ENCODE measurements at regions not wholly inside any gene's neighbourhood (a gene's known extent, or its start where the extent isn't known, plus 50 kb on each side); places are given as distances from the start of the nearest gene placed in this dataset.
"Not testable (repeated sequence)": the region's sequence is repeated elsewhere in the genome, so short reads cannot be mapped to it uniquely, and the experiment has no call there.

GRCh38 chr12:31221551-31221945, 104.4 kb downstream of the SINHCAF start:
- Histone ChIP-seq H3K36me3 (ENCODE audit: insufficient read depth, low read length) (no peaks in the 10 kb centered on the region), H3K9ac (ENCODE audit: insufficient read length) (no peak overlapping the region), H3K4me3 (no peak overlapping the region), H3K27ac (no peak overlapping the region), H3K9me3 (ENCODE audit: low read depth, low read length) (no peaks in the 10 kb centered on the region)
- TF ChIP-seq EZH2 (IDR thresholded peaks at IDR 0.05) (no peak), FOXP2 (optimal IDR thresholded peaks at IDR 0.05; ENCODE audit: control extremely low read depth, extremely low read length, insufficient read depth) (no peak), POLR2AphosphoS5 (IDR thresholded peaks at IDR 0.05; ENCODE audit: borderline replicate concordance, low read depth, low read length) (no peak)
- no peak for DNase-seq (ENCODE audit: low read depth, low spot score)

GRCh38 chr12:31222620-31223222, 103.2 kb downstream of the SINHCAF start:
- no peak for DNase-seq (ENCODE audit: low read depth, low spot score)
- Histone ChIP-seq H3K9ac (ENCODE audit: insufficient read length) (no peak overlapping the region), H3K9me3 (ENCODE audit: low read depth, low read length) (no peaks in the 10 kb centered on the region), H3K27ac (no peak overlapping the region), H3K36me3 (ENCODE audit: insufficient read depth, low read length) (no peaks in the 10 kb centered on the region), H3K4me3 (no peak overlapping the region)
- TF ChIP-seq EZH2 (IDR thresholded peaks at IDR 0.05): no peak
- TF ChIP-seq FOXP2 (optimal IDR thresholded peaks at IDR 0.05; ENCODE audit: control extremely low read depth, extremely low read length, insufficient read depth): no peak
- no peak for TF ChIP-seq POLR2AphosphoS5 (IDR thresholded peaks at IDR 0.05; ENCODE audit: borderline replicate concordance, low read depth, low read length)

DNA sequence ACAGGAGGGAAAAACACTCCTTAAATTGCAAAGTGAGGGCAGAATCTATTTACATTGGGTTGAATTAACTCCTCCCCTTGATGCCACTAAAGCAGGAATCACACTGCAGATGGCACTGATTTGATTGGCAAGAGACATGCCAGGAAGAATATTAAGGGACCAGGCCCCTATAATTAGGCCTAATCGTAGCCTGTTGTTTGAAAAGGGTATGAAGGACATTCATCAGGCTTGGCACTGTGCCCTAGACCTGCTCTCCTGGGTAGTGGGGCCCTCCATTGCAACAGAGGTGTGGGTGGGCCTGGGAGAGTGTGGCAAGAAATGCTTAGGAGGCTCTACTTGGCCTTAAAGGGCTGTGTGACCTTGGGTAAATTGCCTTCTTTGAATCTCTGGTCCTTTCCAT, 102.3 kb downstream of the SINHCAF start:
- not testable (repeated sequence) for DNase-seq (ENCODE audit: low read depth, low spot score); H3K36me3 ChIP-seq (ENCODE audit: insufficient read depth, low read length); H3K9ac ChIP-seq (ENCODE audit: insufficient read length); H3K27ac ChIP-seq; H3K4me3 ChIP-seq; H3K9me3 ChIP-seq (ENCODE audit: low read depth, low read length)

DNA sequence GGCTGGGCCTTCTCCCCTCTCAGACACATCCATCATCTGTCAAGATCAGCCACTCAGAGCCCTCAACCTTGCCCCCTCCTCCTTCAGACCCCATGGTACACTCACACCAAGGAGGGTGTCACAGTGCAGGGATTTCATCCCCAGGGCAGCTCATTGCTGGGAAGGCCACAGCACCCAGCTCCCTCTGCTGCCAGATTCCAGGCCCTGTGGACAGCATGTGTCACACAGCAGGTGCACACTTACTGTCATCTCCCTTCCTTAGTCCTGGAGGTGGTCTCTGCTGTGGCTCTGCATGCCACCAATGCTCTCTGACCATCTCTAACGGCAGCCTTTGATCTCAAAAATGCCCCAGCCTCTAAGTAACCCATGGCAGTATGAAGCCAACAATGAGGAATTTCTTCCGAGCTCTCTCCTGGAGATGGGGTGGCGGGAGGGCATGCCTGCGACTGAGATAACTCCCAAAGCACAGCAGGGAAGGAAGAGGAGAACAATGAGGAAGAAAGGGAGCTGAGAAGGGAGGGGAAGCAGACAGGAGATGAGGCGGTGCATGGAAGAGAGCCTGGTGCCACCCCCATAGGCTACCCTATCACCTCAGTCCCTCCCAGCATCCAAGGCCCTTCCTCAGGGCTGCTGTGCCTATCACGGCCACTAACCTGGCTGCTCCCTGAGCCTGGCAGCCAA, 101.0 kb downstream of the SINHCAF start:
- TF ChIP-seq POLR2AphosphoS5 (IDR thresholded peaks at IDR 0.05; ENCODE audit: borderline replicate concordance, low read depth, low read length) (no peak), EZH2 (IDR thresholded peaks at IDR 0.05) (no peak), FOXP2 (optimal IDR thresholded peaks at IDR 0.05; ENCODE audit: control extremely low read depth, extremely low read length, insufficient read depth) (no peak)
- Histone ChIP-seq H3K9me3 (ENCODE audit: low read depth, low read length) (no peaks in the 10 kb centered on the region), H3K27ac (no peak overlapping the region), H3K9ac (ENCODE audit: insufficient read length) (no peak overlapping the region), H3K4me3 (no peak overlapping the region), H3K36me3 (ENCODE audit: insufficient read depth, low read length) (no peaks in the 10 kb centered on the region)
- DNase-seq (ENCODE audit: low read depth, low spot score): no peak

GRCh38 chr12:31225656-31226535, 100.1 kb downstream of the SINHCAF start:
- no peak for DNase-seq (ENCODE audit: low read depth, low spot score)
- no peak overlapping the region for H3K27ac ChIP-seq
- no peak overlapping the region for H3K4me3 ChIP-seq
- H3K9ac ChIP-seq (ENCODE audit: insufficient read length): no peak overlapping the region
- no peaks in the 10 kb centered on the region for H3K9me3 ChIP-seq (ENCODE audit: low read depth, low read length)
- TF ChIP-seq FOXP2 (optimal IDR thresholded peaks at IDR 0.05; ENCODE audit: control extremely low read depth, extremely low read length, insufficient read depth): no peak
- TF ChIP-seq POLR2AphosphoS5 (IDR thresholded peaks at IDR 0.05; ENCODE audit: borderline replicate concordance, low read depth, low read length): no peak
- TF ChIP-seq EZH2 (IDR thresholded peaks at IDR 0.05): no peak
- H3K36me3 ChIP-seq (ENCODE audit: insufficient read depth, low read length): no peaks in the 10 kb centered on the region

GRCh38 chr12:31226639-31227038, 99.3 kb downstream of the SINHCAF start:
- no peak for DNase-seq (ENCODE audit: low read depth, low spot score)
- Histone ChIP-seq H3K9me3 (ENCODE audit: low read depth, low read length) (no peaks in the 10 kb centered on the region), H3K36me3 (ENCODE audit: insufficient read depth, low read length) (no peaks in the 10 kb centered on the region), H3K4me3 (no peak overlapping the region), H3K27ac (no peak overlapping the region), H3K9ac (ENCODE audit: insufficient read length) (no peak overlapping the region)
- TF ChIP-seq POLR2AphosphoS5 (IDR thresholded peaks at IDR 0.05; ENCODE audit: borderline replicate concordance, low read depth, low read length): no peak
- TF ChIP-seq EZH2 (IDR thresholded peaks at IDR 0.05): no peak
- no peak for TF ChIP-seq FOXP2 (optimal IDR thresholded peaks at IDR 0.05; ENCODE audit: control extremely low read depth, extremely low read length, insufficient read depth)

DNA sequence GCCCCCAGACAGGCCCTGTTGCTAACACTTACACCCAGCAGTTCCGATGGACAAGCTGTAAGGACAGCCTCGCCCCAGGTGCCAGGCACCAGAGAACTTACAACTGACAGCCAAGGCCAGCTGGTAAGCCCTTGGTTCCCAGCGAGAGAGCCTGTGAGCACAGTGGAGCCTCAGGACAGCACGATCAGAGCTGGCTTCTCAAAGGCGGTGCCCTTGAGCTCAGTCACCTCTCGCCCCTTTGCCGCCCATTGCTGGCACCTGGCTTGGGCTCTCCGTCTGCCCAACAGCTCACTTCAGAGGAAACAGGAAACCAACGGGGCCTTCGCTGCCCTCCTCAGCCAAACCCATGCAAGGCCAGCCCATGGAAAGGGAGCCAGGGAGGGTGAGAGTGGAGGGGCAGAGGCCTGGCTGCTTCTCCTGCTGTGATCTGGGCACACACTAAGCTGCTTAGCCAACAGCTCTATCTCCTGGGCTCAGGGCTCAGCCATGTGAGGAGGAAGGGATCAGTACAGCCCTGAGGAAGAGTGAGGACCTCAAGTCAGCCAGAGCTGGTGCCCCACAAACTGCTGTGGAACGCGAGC, 98.5 kb downstream of the SINHCAF start:
- Histone ChIP-seq H3K4me3 (no peak overlapping the region), H3K36me3 (ENCODE audit: insufficient read depth, low read length) (no peaks in the 10 kb centered on the region), H3K27ac (no peak overlapping the region), H3K9me3 (ENCODE audit: low read depth, low read length) (no peaks in the 10 kb centered on the region), H3K9ac (ENCODE audit: insufficient read length) (no peak overlapping the region)
- TF ChIP-seq POLR2AphosphoS5 (IDR thresholded peaks at IDR 0.05; ENCODE audit: borderline replicate concordance, low read depth, low read length) (no peak), EZH2 (IDR thresholded peaks at IDR 0.05) (no peak), FOXP2 (optimal IDR thresholded peaks at IDR 0.05; ENCODE audit: control extremely low read depth, extremely low read length, insufficient read depth) (no peak)
- no peak for DNase-seq (ENCODE audit: low read depth, low spot score)
